ENCODE measurements at regions not wholly inside any gene's neighbourhood (a gene's known extent, or its start where the extent isn't known, plus 50 kb on each side); places are given as distances from the start of the nearest gene placed in this dataset.

DNA sequence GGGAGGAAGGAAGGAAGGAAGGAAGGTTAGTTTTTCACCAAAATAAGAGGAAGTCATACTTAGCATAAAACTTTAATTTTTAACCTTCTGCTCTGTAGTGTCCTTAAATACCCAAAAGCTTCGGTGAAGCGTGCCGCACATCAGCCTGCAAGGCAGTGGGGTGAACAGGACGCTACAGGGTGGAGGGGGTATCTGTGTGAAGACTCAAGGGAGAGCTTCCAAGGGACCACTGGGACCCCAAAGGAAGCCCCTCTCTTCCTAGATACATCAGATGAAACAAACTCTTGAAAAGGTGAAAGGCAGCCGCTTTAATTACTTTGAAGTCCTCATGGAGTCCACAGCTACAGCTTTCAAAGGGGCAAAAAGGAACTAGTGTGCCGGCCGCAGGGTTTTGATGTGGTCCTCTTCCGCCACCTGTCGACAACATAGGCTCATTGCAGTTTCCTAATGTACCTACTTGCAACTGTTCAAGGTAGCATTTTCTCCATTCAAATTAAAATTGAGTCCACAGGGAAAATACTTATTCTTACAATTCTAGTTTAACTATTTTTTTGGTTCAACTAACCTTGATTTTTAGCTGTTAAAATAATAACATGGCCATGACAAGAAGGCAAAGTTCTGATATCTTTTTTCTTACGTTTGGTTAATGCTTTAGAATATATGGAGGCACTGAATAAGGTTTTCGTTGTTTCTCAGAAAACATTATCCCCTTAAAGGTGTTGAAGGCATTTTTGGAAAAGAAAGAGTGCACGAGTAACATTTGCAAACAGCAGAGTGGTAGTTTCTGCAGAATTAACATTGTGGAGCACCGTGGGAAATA, 135.0 kb upstream of the RIPOR2 start:
- DNase-seq: no peak

DNA sequence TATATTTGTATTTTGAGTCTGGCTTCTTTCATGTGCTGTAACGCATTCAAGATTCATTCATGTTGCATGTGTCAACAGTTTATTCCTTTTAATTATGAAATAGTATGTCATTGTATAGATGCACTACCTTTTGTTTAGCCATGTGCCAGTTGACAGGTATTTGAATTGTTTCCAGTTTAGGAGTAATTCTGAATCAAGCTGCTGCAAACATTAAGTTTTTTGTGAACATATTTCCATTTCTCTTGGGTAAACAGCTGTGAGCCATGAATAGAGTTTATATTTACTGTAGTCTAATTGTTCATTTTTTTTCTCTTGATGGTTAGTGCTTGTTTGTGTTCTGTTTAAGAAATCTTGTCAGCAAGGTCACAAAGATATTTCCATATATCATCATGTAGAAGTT, 142.4 kb upstream of the RIPOR2 start:
- no peak for DNase-seq

DNA sequence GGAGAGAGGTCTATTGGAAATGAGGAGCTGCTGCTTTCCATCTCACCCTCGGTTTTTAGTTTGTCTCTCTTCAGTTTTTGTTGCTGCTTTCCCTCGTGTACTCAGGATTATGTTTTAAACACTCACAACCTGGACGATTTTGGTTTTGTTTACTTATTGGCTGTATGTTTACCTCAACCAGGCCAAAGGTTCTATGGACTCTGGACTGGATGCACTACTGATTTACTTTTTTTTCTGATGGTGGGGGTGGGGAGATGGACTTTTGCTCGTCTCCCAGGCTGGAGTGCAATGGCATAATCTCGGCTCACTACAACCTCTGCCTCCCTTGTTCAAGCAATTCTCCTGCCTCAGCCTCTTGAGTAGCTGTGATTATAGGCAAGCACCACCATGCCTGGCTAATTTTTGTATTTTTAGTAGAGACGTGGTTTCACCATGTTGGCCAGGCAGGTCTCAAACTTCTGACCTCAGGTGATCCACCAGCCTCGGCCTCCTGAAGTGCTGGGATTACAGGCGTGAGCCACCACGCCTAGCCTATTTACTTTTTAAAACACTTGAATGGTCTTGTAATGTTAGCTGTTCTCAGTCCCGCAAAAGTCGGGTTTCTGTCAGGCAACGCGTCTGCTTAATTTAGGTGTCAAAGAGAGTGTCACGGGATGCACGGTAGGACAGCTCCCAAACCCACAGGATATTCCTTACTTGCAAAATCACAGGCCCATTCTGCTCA, 148.2 kb upstream of the RIPOR2 start:
- no peak for DNase-seq

DNA sequence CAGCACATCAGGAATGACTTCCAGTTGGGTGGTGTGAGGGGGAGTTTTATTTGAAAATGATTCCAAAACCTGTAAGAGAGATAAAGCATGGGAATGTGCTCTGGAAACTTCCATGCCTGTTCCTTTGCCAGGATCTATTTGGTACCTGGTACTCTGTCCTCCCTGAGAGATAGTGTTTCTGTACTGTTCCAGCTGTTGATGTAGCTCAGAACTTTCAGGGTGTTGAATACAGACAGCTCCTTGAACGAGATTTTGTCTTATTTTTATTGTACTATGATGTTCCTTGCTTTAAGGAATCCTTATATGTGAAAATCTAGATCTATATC, 148.7 kb upstream of the RIPOR2 start:
- no peak for DNase-seq

DNA sequence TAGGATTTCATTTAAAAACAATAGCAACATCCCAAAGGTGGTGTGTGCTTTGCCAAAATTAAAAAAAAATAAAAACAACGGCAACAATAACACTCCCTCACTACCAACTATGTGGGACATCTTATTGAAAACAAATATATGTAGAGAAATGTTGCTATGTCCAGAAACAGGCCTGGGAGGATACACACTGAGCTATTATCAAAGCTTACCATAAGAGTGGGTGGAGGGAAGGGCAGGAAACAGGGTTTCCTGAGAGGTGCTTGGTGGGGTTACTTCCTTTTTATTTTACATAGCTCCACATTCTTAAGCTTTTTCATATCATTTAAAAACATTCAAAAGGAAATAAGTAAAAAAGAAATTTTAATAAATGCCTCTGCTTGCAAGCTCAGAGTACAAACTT, 150.0 kb upstream of the RIPOR2 start:
- DNase-seq: no peak

DNA sequence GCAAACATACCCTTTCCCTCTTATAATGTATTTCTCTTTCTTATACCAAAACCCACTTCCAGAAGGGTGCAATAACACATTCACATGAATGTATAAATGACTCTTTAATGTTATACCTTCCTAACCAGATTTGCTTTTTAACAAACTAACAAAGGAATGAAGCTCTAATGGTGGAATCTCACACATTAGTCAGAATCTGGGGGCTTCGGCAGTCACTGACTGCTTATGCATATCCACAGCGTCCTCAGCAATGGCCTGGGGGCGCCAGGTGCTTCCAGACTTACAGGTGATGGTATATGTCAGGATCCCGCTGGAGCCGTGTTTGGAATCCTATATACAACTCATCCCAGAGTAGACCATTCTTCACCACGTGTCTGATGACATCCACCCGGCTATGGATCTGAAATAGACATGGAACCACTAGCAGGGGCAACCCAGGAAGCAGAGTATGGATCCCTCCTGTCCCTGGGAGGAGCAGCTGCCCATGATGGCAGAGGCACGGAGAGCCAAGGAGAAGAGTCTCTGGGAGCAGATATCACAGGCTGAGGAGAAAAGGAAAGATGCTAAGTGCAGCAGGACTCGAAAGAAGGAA, 150.8 kb upstream of the RIPOR2 start:
- no peak for DNase-seq

DNA sequence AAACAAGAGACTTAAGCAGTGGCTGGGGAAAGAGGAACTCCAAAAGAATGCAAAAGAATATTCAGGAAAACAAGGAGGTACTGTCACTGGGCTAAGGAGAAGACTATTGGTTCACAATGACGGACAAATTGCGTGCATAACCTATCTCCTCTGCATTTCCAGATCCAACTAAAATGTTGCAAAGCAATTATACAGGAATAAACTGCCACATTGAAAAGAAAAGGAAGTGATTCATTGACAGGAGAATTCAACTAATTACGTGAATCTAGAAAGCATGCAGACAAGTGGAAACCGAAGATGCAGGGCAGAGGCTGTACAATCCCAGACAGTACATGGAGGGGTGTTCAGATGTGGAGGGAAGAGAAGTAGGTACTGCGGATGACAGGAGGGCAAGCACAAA, 152.8 kb upstream of the RIPOR2 start:
- DNase-seq: no peak

DNA sequence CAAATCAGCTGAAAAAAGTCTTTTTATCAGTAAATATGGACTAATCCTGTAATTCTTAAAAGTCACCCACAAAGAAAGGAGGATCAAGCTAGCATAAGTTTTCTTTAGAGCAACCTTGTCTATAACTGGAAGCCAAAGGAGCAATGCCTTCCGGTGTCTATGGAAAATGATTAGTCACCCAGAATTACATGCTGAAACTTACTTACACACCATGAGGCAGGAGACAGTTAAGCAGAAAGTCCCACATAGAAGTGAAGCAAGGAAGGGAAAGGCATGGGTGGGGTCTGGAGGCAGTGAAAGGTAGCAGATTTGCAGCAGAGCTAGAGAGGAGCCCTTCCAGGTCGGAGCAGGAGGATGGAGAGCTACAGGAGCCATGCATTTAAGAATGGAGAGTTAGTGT, 153.7 kb upstream of the RIPOR2 start:
- DNase-seq: no peak

DNA sequence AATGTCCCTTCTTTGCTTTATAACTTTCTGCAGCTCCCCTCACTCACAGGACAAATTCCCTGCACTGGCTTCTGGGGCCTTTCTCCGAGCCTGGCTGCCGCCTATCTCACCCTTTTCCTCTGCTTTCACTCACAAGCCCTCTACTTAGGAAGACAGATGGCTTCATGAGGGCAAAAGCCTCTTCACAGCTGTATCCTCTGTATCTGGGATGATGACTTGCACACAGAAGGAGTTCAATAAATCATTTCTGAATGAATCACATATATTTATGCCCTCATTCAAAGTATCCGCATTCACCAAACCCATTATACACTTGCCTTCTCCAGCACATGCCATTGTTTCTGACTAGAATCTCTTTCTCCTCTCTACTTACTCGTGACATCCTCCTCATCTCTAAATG, 159.0 kb upstream of the RIPOR2 start:
- no peak for DNase-seq

DNA sequence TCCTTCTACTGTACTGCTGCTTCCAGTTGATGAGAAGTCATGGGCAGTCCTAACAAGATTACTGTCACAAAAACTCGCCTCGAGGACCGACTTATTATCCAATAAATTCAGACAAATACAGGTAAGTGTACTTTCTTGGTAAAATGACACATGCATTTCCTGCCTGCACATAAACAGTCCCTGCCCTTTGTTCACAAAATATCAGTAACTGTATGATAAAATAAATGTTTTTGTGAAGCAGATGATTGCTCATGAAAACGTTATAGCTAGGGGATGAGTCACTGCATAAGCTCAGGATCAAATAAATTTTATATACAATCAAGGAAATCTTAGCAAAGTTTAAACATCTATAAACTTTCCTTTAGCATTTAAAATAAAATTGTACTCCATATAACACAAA, 164.5 kb upstream of the RIPOR2 start:
- DNase-seq: no peak

DNA sequence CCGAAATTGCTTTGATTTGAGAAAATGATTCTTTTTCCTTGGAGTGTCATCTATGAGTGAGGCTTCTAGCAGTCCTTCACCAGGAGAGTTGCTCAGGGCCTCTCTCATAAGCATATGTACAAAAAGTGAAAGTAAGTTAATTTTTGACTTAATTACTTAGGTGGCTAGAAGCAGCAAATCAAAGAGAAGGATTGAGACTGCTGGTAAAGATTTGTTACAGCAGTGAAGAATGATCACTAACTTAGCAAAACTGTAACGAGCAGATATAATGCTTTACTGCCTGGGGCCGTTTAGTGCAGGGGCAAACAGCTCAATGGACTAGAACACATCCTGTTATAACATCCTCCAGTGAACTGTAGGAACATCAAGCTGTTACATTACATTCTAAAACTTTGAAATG, 167.8 kb upstream of the RIPOR2 start:
- DNase-seq: no peak

DNA sequence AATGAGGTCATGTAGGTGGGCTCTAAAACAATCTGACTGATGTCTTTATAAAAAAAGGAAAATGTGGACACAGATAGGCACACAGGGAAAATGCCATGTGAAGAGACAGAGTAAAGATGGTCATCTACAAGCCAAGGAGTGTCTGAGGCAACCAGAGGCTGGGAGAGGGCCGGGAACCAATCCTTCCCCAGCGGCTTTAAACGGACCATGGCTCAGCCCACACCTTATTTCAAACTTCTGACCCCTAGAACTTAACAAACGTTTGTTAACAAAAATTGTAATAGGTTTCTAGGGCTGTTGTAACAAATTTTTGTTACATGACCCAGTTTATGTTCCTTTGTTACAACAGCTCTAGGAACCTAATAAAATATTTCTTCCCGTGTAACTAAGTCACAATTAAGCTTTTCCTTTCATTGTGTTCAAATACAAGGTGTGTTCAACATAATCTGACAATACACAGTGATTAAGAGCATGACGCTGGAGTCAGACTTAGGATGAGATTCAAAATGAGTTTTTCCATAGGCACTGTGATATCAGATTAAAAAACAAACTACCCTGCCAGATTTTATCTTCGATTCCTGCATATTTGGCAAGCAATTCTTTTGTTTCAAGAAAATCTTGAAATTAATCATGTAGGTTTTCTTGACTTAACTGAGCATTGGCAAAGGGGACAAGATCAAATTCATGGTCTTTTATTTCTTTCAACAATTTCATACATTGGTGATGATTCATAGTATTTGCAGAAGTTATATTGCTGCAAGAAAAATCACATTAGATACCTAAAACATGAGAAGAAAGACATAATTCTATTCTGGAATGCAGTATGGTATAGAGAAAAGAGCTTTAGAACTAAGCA, 169.5 kb upstream of the RIPOR2 start:
- no peak for DNase-seq

DNA sequence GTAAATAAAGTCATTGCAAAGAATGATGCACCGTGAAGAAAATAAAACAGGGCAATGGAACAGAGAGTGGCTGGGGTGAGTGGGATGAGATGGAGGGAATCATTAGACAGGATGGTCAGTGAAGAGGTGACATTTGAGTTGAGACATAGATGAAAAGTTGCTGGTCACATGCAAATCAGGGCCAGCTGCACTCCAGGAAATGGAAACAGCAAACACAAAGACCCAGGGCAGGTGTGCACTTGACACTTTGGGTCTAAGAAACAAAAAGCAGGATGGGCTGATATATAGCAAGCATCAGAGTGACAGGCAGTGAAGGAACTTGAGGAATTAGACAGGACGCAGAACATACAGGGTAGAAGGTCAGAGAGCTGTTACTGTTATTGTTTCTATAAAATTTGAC, 171.5 kb upstream of the RIPOR2 start:
- DNase-seq: no peak

DNA sequence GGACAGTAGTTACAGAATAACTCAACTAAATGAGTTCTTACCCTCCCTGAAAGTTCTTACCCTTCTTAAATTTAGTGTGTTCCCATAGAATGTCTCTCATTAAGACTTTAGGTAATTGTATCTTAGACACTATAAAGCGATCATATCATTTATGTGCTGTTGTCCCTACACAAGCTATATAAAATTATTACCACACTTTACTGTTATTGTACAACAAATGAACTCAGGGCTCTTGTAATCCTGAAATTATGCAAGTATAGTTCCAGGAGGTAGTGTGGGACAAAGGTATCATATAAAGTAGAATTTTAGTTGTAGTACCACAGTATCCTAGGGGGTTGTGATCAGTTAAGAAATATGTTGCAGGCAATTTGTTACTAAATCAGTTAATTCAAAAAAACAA, 167.4 kb upstream of the CARMIL1 start:
- no peak for DNase-seq

DNA sequence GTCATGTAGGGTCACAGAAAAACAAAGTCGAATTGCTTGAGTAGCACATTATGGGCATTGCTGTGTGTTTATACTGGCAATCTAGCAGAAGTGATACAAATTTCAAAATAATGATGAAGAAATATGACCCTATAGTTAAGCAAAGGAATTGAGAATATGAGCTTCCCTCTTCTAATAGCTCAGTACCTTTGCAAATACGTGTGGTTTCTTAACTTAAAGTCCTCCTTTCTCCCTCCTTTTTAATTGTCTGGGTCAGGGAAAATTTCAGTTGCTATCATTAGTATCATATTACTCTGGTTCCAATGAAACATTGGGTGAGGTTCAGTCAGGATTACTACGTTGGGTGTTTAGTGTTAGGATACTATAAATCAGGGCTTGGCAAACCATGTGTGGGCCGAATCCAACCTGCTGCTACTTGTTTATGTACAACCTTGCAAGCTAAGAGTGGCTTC, 166.8 kb upstream of the CARMIL1 start:
- DNase-seq: no peak

DNA sequence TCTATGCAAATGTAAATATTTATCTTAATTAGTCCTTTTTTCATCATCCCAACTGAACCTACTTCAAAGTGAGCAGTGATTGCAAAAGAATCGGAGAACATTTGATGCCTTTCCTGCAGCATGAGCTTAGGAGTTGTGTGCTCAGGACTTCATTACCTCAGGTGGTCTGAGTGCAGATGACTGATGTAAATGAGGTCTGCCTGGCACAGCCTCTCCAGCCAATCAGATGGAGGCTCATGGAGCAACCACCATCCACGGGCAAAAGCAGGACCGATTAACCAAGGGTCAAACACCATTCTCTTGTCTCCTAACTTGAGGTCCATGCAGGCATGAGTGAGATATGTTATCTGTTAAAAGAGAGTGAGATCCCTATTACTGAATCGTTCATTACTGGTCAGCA, 165.7 kb upstream of the CARMIL1 start:
- no peak for DNase-seq

DNA sequence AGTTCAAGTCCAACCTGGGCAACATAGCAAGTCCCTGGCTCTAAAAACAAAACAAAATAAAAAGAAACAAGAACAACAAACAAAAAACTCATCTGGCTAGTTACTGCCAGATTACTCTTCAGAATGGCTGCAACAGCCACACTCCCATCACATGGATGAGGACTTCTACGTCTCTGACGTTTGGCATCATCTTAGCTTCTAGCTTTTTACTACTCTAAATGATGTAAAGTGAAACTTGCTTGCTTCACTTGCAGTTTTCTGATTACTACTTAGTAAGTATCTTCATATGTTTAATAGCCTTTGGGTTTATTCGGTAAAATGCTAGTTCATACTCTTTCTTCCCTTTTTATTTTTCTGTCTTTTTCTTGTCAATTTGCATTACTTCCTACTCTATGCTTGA, 161.1 kb upstream of the CARMIL1 start:
- no peak for DNase-seq

DNA sequence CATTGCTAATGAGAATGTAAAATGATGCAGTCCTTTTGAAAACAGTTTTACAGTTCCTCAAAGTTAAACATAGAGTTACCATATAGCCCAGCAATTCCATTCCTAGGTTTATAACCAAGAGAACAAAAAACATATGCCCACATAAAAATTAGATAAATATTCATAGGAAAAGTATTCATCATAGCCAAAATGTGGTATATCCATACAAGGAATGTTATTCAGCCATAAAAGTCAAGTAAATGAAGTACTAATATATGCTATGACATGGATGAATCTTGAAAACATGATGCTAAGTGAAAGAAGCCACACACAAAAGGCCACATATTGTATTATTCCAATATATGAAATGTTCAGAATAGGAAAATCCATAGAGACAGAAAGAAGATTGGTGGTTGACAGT, 158.0 kb upstream of the CARMIL1 start:
- DNase-seq: no peak

DNA sequence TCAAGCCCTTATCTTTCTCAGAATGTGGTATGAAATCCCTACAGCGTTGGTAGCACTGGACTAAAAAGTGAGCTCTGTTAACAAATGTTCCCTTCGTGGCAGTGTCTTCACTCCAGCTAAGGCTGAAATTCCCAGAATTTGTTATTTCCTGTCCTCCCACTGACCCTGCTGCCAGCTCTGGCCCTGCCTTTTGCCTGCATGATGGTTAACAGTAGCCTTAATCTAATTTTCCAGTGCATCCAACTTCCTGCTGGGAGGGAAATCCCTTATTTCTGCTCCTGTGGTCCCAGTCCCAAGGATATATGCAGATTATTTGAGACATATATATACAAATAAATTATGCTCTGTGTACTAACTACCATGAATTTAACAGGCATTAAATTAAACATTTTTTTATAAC, 157.2 kb upstream of the CARMIL1 start:
- DNase-seq: no peak

DNA sequence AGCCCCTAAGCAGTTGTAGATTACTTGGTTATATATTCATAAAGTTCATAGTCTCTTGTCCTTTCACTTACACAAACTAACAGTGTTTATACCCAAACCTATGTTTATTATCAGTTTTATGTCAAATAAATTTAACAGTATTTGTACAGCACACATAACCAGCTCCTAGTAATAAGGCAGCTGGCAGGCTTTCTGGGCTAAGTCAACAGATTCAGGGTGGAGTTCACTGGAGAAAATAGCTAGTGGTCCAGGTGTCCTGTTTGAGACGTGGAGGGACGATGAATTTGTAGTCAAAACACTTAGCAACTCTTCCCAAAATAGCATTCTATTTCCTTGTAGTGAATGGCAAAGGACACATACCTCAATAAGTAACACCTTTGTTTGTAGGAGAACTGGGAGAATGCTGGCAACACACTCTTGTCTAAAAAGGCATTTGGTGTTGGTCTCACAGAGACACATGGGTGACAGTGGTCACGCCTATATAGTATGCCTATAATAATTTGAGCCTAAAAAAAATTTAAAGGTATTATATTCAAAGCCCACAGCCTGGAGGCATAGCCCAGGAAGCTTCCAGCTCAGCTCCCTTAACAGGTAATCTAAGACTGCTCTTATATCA, 156.4 kb upstream of the CARMIL1 start:
- DNase-seq: no peak

DNA sequence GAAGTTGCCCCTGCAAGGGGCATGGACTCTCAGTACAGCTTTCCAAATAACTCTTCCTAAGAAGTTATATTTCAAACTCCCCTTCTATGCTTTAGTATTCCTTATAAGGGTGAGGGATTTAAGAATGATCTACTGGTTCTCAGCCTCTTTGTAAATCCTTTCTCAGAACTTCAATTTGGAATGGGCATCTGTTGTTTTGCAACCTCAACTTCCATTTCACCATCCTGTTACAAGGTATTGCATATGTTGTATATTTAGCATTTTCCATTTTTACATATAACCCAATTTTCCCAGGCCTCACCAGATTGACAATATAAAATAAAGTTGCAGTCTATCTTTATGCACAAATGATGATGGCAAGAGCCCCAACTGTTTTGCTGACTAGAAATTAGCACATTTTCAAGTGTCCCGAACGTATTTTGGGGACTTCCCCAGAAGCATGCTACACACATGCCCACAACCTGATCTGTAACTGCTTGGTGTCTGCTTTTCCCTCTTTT, 154.9 kb upstream of the CARMIL1 start:
- no peak for DNase-seq

DNA sequence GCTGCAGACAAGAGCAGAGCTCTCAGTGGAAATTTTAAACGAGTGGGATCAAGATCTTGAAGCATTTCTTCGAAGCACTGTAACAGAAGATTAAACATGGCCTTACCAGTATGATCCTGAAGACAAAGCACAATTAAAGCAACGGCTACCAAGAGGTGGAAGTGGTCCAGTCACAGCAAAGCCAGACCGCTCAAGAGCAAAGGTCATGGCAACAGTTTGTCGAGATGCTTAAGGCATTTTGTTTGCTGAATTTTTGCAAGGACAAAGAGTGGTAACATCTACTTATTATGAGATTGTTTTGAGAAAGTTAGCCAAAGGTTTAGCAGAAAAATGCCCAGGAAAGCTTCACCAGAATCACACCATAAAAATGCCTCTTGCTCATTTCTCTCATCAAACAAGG, 153.4 kb upstream of the CARMIL1 start:
- DNase-seq: no peak

Measured in NCI-H2107 (cell line).